ENCODE measurements at regions not wholly inside any gene's neighbourhood (a gene's known extent, or its start where the extent isn't known, plus 50 kb on each side); places are given as distances from the start of the nearest gene placed in this dataset.
"Not testable (repeated sequence)": the region's sequence is repeated elsewhere in the genome, so short reads cannot be mapped to it uniquely, and the experiment has no call there.

GRCh38 chr5:112574536-112574935 lies 155.5 kb upstream of the EPB41L4A start:
- peak; percentile 59 to 86 (median 85) for DNase-seq

- no peak for DNase-seq
Measured at GRCh38 chr5:112576298-112576925, 157.3 kb upstream of the EPB41L4A start.

GRCh38 chr5:112579599-112580170 lies 158.0 kb upstream of the APC start:
- no peak for DNase-seq

- no peak for DNase-seq
Measured at GRCh38 chr5:112581811-112582320, 155.8 kb upstream of the APC start.

- DNase-seq, result peak in 1 of 3 experiments; percentile 11
Measured at GRCh38 chr5:112583166-112583565, 154.5 kb upstream of the APC start.

GRCh38 chr5:112584781-112585180 lies 152.9 kb upstream of the APC start:
- DNase-seq, result no peak

DNA sequence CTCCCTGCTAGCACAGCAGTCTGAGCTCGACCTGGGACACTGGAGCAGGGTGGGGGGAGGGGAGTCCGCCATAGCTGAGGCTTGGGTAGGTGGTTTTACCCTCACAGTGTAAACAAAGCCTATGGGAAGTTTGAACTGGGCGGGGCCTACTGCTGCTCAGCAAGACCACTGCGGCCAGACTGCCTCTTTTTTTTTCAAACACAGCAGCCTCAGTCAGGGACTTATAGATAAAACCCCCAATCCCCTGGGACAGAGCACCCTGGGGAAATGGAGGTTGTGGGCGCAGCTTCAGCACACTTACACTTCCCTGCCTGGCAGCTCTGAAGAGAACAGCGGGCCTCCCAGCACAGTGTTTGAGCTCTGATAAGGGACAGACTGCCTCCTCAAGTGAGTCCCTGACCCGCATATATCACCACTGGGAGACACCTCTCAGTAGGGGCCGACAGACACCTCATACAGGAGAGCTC lies 151.1 kb upstream of the APC start:
- no peak for DNase-seq

- DNase-seq, result not testable (repeated sequence)
Measured at GRCh38 chr5:112590858-112591257, 146.8 kb upstream of the APC start.

GRCh38 chr5:112594095-112594850 lies 143.4 kb upstream of the APC start:
- DNase-seq, result peak in 1 of 3 experiments; percentile 42

DNA sequence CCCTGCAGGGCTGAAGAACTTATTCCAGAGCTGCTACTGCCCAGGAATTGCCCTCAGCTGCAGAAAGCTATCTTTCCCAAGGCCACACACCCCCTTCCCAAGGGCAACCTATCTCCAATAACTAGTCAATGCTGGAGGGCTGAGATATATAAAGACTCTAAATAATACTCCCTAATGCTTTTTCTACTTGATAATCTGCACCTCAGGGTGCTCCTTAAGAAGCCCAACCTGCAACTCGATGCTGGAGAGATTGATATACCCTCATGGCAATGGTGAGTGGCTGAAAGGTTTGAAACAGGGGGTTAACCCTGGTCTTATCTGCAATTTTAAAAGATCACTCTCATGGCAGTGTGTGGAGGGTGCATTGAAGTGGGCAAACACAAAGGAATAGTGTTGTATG lies 142.7 kb upstream of the APC start:
- DNase-seq, result no peak

GRCh38 chr5:112597831-112598230 lies 139.9 kb upstream of the APC start:
- DNase-seq, result no peak

DNA sequence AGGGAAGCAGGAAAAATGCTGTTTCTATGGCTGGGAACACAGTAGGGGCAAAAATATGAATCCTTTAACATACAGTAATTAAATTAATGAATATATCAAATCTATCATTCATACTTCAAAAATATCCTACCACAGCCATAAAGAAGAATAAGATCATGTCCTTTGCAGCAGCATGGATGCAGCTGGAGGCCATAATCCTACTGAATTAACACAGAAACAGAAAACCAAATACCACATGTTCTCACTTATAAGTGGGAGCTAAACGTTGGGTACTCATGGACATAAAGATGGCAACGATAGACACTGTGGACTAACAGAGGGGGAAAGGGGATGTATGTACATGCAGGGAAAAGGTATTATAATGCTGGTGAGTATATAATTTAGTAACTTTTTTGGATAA lies 137.2 kb upstream of the APC start:
- DNase-seq, result not testable (repeated sequence)

GRCh38 chr5:112604732-112605630 lies 132.7 kb upstream of the APC start:
- DNase-seq, result peak in 1 of 3 experiments; percentile 11

DNA sequence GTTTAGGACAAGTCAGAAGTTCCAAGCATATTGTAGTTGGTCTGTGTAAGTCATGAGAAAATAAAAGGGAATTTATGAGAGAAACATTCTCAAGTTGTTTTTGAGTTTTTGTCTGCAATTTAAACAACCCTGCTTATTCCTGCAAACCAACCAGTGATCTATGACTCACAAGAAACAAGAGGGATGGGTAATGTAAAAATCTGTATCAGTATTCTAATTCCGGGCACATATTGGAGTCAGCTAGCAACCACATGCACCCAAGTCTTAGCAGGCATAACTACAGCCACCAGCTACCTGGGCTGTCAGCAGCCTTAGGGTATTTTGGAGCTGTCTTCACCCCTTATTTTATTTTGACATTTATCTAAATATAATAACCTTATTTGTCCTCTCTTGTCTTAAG lies 128.7 kb upstream of the APC start:
- no peak for DNase-seq

DNA sequence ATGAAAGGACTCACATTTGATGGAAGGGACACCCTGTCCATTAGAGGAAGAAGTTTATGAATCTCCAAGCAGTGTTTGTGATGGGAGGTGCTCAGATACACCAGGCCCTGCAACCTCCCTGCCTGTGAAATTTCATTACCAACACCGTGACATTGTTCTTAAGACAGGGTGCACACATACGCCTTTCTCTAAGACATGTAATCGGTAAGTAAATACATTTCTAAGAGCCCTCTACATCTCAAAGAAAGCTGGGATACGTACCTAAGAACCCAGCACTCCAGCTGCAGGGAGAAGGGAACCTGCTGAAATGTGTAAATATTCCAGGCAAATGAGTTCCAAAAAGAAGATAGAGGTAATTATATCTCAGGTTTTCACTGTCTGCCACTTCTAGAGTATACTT lies 125.0 kb upstream of the APC start:
- DNase-seq, result no peak

DNA sequence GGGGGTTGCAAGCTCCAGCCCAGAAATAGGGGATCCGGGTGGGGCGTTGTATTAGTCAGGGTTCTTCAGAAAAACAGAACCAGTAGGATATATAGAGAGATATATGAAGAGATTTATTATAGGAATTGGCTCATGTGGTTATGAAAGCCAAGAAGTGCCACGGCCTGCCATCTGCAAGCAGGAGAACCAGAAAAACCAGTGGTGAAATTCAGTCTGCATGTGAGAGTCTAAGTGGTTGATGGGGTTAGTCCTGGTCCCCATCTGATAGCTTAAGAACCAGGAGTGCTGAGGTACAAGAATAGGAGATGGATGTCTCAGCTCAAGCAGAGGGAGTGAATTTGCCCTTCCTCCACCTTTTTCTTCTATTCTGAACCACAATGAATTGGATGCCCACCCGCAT lies 123.4 kb upstream of the APC start:
- DNase-seq, result no peak

DNA sequence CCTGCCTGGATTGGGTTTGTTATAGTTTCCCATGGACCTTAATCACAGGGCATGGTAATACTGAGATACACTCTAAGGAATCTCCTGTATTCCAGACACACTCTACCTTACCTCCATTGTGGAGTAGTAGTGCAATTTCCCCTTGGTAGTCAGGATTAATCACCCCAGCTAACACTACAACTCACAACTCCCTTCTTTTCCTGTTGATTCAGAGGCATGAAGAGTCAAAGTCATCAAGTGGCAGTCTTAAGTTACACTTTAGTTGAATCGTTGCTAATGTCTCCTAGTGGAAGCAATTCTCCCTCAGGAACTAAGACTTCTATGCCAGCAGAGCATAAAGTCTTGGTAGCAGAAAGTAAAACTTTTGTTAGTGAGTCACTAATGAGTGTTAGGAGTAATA lies 122.7 kb upstream of the APC start:
- no peak for DNase-seq

DNA sequence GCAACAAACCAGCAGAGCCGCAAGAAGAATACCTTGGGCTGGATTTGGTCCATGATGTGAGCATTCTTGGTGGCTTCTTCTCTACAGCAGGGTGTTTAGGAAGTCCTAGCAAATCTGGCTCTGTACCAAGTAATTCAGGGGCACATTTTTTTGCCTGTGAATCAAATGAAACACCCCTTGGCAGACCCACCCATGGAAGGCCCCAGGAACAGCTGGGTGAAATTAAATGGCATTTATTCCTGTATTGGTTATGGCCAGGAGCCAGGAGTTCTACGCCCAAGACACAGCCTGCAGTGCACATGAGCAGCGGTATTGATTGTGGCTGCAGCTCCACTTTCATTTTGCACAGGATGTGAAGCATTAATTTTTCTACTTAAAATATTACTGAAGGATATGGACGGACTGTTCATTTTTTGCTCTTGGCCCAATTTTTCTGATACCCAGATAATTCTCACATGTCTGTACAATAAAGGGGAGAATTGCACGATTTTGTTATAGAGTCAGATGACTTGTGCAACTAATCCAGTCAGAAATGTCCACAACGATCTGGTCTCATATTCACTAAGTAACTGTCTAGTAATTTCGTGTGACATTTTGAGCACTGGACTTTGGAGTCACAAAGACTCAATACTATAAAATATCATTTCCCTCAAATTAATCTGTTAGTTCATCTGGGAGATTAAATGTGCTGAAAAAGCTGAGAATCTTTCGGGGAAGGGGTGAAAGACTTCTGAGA lies 120.7 kb upstream of the APC start:
- DNase-seq, result no peak

DNA sequence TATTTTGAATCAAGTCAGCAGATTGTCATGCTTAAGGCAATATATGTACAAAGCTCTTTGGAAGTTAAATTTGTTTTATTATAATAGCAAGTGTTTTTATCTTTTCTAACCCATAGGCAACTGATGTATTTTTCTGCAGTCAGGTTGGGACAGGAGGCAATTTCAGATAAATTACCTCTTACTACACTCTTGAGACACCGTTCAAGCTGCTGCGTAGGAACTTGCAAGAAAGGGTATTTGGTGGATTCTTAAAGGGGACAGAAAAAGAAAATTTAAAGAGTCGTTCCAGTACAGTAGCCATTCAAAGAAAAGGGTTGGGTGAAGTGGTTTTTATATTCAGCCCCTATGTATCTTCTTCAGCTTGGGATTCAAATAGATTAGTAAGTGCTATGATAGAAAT lies 112.4 kb upstream of the APC start:
- no peak for DNase-seq

DNA sequence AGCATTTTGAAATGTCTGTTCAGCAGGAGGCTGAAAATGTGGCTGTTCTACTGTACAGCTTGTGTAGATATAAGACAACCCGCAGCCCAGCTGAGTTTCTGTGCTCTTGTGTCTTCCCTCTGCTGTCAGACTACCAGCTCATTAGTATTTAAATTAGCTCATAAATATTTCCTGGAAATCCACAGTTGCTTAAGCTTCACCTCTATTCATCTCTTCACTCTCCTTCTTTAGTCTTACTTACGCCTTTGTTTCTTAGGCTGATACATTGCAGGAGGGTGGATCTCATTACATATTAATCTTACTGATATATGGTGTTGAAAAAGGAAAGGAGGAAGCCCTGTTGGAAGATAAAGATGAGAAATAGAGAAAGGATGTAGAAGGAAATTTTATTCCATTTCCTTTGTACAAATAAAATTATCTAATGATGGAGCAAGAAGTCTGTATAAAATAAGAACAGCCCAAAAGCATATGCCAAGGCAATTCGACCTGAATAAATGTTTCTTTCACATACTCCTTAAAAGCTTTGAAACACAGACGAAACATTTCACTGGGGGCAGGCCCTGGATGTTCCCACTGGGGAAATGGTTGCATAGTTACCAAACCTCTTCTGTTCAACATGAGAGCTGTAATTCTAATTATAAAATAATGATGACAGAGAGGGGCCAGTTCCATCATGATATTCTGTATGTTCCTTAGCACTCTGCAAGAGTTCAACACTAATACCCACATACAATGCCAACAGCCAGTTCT lies 111.8 kb upstream of the APC start:
- peak in 2 of 3 experiments; percentile 51 to 67 for DNase-seq

GRCh38 chr5:112626715-112627114 lies 111.0 kb upstream of the APC start:
- peak in 1 of 3 experiments; percentile 1 for DNase-seq

Data from NCI-H1417 (cell line).